ENCODE measurements at regions not wholly inside any gene's neighbourhood (a gene's known extent, or its start where the extent isn't known, plus 50 kb on each side); places are given as distances from the start of the nearest gene placed in this dataset.
A peak's percentile ranks its signal among the peaks of the same experiment; 100 is the strongest.
"Not testable (repeated sequence)": the region's sequence is repeated elsewhere in the genome, so short reads cannot be mapped to it uniquely, and the experiment has no call there.

DNA sequence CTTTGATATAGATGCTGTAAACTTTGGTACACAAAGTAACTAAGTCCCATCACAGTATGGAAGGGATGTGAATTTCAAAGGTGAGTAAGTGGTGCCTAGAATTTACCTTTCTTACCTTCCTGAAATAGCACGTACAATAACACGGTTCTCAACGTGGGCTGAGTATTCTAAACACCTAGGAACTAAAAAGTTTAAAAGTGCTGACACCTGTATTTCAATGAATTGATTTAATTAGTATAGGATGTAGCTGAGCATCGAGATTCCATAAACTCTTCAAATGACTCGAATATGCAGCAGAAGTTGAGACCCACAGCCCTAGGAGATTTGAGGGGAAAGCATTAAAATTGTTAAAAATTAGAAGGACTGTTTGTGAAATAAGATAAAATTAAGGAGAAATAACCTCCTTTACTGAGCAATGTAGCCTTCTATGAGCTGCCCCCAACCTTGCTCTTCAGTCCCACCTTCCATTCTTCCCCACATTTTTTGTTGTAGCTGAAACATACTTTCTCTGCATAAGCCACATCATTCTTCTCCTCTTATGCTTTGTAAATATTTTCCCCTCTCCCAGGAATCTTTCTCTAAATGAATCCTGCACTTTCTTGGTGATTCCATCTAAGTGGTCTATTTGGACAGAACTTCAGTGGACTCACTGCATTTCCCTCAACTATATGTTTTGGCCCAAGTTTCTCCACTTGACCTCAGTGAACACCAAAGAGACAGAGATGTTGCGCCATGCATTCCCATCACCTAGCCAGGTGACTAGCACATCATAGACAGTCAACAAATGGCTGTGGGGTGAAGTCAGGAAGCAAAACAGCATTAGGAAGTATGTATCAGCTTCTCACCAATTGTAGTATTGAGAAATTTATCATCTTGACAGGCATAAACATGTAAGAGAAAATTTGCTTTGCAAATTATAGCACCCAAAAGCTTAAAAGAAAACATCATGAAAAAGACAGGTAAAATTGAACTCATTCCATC is 156.5 kb upstream of the TAS2R1 start:
- H3K27ac Mint-ChIP-seq = no peak overlapping the region
- H3K4me3 Mint-ChIP-seq = no peak overlapping the region
- H3K36me3 Mint-ChIP-seq = no peaks in the 10 kb centered on the region
- H3K27me3 Mint-ChIP-seq = no peaks in the 10 kb centered on the region
- H3K4me1 Mint-ChIP-seq = no peaks in the 10 kb centered on the region
- peaks cover under 1 to 4% (median 2%) of the 10 kb centered on the region in 3 donors for H3K9me3 Mint-ChIP-seq

DNA sequence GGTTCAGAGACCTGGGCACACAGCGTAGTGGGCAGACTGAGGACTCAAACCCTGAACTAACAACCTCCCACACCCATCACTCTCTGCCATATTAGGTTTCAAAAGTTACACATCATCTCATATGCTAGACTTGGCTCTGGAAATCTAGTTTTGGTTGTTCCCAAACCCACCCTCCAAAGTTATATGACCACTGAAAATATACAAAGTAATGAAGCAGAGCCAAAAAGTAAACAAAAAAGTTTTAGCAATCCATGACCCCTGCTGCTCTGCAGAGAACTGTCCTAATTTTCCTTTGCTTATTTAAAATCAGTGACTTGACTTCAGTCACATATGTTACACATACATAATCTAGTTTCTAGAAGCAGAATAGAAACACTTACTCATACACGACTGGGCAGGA is 155.6 kb upstream of the TAS2R1 start:
- Mint-ChIP-seq H3K27ac (no peak overlapping the region), H3K36me3 (no peaks in the 10 kb centered on the region), H3K9me3 (peaks cover 4 to 7% (median 4%) of the 10 kb centered on the region in 3 donors), H3K27me3 (no peaks in the 10 kb centered on the region), H3K4me1 (no peaks in the 10 kb centered on the region), H3K4me3 (no peak overlapping the region)

DNA sequence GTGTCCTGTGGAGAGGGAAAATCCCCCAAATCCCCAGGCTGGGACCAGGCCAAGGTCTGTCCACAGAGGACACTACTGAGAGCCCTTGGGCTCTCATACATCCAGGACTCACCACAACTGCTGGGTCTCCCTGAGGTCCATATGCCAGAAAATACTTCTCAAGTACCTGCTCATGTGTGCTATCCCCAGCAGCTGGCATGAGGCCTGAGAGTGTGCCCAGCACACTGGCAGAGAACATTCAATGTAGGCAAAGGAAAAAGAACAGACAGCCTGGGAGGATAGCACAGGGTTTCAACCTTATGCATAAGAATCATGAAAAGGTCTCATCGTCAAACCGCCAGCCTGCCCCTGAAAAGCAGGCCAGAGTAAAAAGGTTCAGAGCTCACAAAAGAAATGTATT is 154.1 kb upstream of the TAS2R1 start:
- no peak overlapping the region for H3K4me3 Mint-ChIP-seq
- no peaks in the 10 kb centered on the region for H3K27me3 Mint-ChIP-seq
- H3K36me3 Mint-ChIP-seq = no peaks in the 10 kb centered on the region
- no peaks in the 10 kb centered on the region for H3K4me1 Mint-ChIP-seq
- peaks cover 2 to 13% (median 4%) of the 10 kb centered on the region in 3 donors for H3K9me3 Mint-ChIP-seq
- H3K27ac Mint-ChIP-seq = no peak overlapping the region

DNA sequence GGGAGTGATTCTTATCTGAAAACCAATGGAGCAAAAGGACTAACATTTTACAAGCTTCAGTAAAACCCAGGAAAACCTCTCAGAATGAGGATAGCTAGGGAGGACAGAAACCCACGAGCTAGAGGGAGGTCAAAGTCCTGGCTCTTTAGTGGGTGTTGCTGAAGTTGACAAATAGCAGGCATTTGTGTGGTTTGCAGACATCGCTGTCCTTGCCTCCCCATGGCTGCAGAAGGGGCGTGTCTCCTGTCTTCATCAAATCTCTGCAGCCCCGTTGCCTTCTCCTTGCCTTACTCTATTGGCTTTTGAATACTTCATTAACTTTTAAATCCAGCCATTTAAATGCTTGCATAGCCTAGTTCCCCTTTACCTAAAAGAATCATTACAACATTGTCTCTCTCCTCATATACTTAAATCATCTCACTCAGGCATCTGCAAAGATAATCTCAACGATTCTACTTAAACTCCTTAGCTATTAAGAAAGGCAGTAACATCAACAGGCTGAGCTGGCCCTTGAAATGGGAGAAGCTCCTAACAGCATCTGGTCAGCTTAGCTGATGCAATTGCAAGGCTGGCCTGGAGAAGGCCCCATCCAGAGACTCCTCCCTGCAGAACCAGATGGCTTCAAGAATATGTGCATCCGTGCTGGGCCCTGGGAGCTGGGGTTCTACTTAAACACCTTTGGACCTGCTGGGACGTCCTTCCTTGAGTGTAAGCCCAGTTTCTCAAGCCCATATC is 152.8 kb upstream of the TAS2R1 start:
- no peaks in the 10 kb centered on the region for H3K36me3 Mint-ChIP-seq
- peak overlapping the region in 1 of 4 donors; percentile 59 for H3K4me3 Mint-ChIP-seq
- peaks cover 4 to 13% (median 4%) of the 10 kb centered on the region in 3 donors for H3K9me3 Mint-ChIP-seq
- no peak overlapping the region for H3K27ac Mint-ChIP-seq
- no peaks in the 10 kb centered on the region for H3K27me3 Mint-ChIP-seq
- no peaks in the 10 kb centered on the region for H3K4me1 Mint-ChIP-seq

DNA sequence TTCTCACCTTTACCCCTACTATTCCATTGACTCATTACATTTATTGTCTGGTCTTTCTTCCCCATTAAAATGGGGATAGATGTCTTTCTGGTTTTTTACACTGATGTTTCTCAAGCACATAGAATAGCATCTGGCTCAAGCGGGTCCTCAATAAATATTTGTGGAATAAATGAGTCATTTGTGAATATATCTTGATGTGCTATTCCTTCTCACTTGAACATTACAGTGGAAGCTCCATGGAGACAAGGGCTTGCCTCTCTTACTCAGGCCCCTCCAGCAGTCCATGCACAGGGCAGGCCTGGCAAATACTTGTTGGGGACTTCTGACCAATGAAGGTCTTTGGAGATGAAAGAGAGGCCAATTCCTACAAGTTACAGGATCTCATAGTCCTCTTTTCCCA is 151.7 kb upstream of the TAS2R1 start:
- Mint-ChIP-seq H3K4me1 (no peaks in the 10 kb centered on the region), H3K27ac (no peak overlapping the region), H3K4me3 (no peak overlapping the region), H3K27me3 (no peaks in the 10 kb centered on the region), H3K9me3 (peaks cover 5 to 17% (median 6%) of the 10 kb centered on the region in 3 donors), H3K36me3 (no peaks in the 10 kb centered on the region)

DNA sequence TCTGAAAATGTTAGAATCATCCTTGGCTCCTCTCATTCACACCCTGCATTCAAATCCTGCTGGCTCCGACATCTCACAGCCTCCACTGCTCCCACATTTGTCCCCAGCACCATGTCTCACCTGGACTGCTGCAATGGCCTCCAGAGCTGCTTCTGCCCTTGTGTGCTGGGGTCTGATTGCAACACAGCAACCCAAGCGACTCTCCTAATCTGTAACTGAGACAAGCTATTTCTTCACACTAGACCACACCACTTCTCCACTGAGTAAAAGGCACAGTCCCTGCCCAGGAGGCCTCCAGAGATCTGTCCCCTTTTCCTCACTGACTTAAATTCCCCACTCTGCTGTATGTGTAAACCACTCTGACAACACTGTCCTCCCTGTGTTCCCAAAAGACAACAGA is 151.1 kb upstream of the TAS2R1 start:
- no peak overlapping the region for H3K4me3 Mint-ChIP-seq
- peaks cover 5 to 17% (median 6%) of the 10 kb centered on the region in 3 donors for H3K9me3 Mint-ChIP-seq
- no peaks in the 10 kb centered on the region for H3K27me3 Mint-ChIP-seq
- H3K4me1 Mint-ChIP-seq = no peaks in the 10 kb centered on the region
- H3K27ac Mint-ChIP-seq = no peak overlapping the region
- no peaks in the 10 kb centered on the region for H3K36me3 Mint-ChIP-seq

DNA sequence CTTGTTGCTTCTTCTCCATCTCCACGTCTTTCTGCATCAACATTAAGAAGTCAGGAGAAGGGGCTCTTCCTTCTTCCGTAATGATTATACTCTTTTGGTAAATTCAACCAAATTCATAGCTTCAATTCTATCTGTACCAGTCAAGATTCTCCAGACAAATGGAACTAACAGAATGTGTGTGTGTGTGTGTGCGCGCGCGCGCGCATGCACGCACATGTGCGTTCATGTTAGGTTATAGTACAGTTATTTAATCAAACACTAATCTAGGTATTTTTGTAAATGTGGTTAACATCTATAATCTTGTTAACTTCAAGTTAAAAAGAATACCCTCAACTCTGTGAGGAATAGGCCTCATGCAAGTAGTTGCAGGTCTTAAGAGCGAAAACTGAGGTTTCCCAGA is 150.3 kb upstream of the TAS2R1 start:
- no peaks in the 10 kb centered on the region for H3K36me3 Mint-ChIP-seq

DNA sequence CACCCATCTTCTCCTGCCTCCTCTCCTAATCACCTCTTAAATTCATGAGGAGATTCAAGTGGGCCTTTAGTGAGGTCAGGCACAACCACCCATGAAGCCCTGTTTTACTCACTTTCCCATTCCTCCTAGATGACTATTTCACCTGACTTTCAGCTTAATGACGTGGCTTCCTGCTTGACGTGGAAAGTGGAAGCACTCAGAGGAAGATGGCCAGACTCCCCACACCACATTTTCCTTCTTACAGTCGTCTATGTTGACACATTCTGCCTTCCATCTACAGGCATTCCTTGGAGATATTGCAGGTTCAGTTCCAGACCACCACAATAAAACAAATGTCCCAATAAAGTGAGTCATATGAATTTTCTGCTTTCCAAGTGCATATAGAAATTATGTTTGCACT is 146.4 kb upstream of the TAS2R1 start:
- Mint-ChIP-seq H3K27me3 (no peaks in the 10 kb centered on the region), H3K4me3 (no peak overlapping the region), H3K36me3 (no peaks in the 10 kb centered on the region), H3K4me1 (no peaks in the 10 kb centered on the region), H3K27ac (peak overlapping the region in 1 of 3 donors; percentile 64), H3K9me3 (peaks cover 3 to 19% (median 7%) of the 10 kb centered on the region in 3 donors)

More for the DNA sequence above, 150.3 kb upstream of the TAS2R1 start:
- Mint-ChIP-seq H3K4me1 (no peaks in the 10 kb centered on the region), H3K27me3 (no peaks in the 10 kb centered on the region), H3K4me3 (no peak overlapping the region), H3K9me3 (peaks cover 5 to 17% (median 6%) of the 10 kb centered on the region in 3 donors), H3K27ac (no peak overlapping the region)

DNA sequence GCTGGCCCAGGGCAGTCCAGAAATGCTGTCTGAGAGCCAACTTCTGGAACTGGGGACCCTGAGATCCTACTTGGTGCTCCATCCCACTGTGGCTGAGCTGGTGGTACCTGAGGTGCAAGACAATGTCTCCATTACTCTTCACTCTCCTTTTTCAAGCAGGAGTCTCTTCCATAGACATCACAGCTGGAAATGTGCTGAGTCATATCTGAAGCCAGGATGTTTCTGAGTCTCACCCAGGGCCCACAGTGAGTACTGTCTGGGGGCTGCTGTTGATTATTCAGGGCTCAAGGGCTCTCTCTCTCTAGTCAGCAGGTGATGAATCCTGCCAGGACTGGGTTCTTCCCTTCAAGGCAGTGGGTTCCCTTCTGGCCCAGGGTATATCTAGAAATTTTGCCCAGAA is 145.2 kb upstream of the TAS2R1 start:
- Mint-ChIP-seq H3K27me3 (no peaks in the 10 kb centered on the region), H3K4me1 (no peaks in the 10 kb centered on the region), H3K27ac (no peak overlapping the region), H3K36me3 (no peaks in the 10 kb centered on the region), H3K4me3 (no peak overlapping the region), H3K9me3 (peaks cover 1 to 13% (median 7%) of the 10 kb centered on the region in 3 donors)

DNA sequence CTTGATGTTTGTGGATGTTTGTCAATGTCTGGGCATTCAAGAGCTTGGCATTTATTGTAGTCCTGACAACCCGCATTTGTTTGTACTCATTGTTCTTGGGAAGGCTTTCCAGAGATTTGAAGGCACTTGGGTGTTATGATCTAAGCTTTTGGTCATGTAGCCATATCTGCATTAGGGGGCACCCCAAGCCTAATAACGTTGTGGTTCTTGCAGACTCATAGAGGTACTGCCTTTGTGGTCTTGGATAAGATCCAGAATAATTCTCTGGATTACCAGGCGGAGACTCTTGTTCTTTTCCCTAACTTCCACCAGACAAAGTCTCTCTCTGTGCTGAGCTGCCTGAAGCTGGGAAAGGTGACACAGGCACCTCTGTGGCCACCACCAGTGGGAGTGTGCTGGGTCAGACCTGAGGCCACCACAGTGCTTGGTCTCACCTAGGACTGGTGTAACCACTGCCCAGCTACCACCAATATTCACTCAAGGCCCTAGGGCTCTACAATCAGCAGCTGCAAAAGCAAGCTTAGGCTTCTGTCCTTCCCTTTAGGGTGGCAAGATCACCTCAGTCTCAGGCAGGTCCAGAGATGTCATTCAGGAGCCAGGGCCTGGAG is 144.4 kb upstream of the TAS2R1 start:
- Mint-ChIP-seq H3K4me1 (no peaks in the 10 kb centered on the region), H3K36me3 (no peaks in the 10 kb centered on the region), H3K9me3 (peaks cover 1 to 10% (median 7%) of the 10 kb centered on the region in 3 donors), H3K4me3 (no peak overlapping the region), H3K27me3 (no peaks in the 10 kb centered on the region), H3K27ac (no peak overlapping the region)

DNA sequence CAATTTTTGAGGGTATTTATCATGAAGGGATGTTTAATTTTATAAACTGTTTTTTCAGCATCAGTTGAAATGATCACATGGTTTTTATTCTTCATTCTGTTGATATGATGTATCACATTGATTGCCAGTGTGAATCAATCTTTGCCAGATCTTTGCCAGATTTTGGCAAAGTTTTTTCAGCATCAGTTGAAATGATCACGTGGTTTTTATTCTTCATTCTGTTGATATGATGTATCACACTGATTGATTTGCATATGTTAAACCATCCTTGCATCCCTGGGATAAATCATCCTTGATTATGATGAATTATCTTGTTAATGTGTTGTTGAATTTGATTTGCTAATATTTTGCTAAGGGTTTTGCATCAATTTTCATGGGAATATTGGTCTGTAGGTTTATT is 140.9 kb upstream of the TAS2R1 start:
- Mint-ChIP-seq H3K9me3 (peaks cover 7 to 24% (median 8%) of the 10 kb centered on the region in 3 donors), H3K4me1 (no peaks in the 10 kb centered on the region), H3K36me3 (no peaks in the 10 kb centered on the region), H3K4me3 (no peak overlapping the region), H3K27me3 (no peaks in the 10 kb centered on the region), H3K27ac (no peak overlapping the region)

DNA sequence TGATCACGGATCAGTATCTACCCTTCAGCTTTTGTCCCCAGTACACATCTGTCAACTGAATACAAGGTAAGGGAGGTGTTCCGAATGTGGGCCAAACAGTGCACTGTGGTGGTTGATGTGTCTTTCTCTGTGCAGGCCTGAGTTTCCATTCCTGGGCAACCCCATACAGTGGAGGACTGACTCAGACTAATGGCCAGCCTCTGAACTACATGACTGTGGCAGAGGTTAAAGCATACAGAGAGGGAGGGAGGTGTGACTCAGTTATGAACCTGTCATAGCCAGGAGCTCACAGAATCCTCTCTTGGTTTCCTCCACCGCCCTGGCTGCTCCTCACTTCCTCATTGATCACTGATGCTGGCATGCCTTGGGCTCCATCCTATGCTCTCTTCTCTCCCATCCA is 136.4 kb upstream of the TAS2R1 start:
- H3K27ac Mint-ChIP-seq = no peak overlapping the region
- H3K4me3 Mint-ChIP-seq = no peak overlapping the region
- H3K36me3 Mint-ChIP-seq = no peaks in the 10 kb centered on the region
- no peaks in the 10 kb centered on the region for H3K27me3 Mint-ChIP-seq
- peaks cover 5 to 22% (median 9%) of the 10 kb centered on the region in 3 donors for H3K9me3 Mint-ChIP-seq
- no peaks in the 10 kb centered on the region for H3K4me1 Mint-ChIP-seq

DNA sequence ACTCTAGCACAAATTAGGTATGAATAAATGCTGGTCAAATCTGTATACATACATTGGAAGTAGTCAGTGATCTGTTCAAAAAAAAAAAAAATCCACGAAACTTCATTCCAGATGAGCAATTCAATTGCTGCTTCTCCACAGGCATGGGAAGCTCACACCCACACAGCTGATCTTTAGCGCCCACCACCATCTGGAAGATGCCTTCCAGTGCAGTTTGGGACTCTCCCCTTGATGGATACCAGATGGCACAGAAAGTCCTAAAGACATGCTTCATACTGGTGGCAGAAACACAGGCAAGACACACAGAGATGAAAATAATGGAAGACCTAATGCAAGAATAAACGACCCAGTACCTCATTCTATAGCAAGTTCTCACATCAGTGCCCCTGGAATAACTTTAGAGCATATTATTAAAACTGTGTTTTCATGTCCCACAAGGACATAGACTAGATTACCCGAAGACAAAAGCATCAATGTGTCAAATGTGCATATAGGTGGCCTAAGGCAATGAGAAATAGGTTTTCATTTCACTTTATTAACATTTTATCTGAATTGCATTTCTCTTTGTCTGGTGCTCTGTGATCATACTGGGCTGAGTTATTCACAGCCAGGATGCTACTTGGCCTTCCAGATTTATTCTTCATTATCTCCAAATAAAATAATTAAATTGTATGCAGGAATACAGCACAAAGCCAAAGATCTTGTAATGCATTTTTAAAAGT is 135.4 kb upstream of the TAS2R1 start:
- peaks cover 5 to 22% (median 9%) of the 10 kb centered on the region in 3 donors for H3K9me3 Mint-ChIP-seq
- H3K27ac Mint-ChIP-seq = no peak overlapping the region
- no peak overlapping the region for H3K4me3 Mint-ChIP-seq
- no peaks in the 10 kb centered on the region for H3K4me1 Mint-ChIP-seq
- H3K27me3 Mint-ChIP-seq = no peaks in the 10 kb centered on the region
- no peaks in the 10 kb centered on the region for H3K36me3 Mint-ChIP-seq

DNA sequence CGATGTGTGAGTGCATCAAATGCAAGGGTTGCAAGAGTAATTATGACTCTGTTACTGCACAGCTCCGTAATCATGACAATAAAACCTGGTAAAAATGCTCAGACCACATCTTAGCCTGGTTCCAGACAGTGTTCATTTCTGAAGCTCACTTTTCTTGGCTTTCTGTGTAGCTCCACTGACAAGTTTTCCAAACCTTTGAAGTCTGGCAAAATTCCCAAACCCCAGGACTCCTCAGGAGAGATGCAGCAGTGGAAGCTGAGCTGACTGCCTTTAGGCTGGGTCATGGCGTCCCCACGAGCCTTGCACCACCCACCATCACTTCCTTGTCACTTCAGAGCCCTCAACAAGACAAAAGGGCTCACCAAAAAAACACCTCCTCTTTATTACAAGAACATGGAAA is 131.6 kb upstream of the TAS2R1 start:
- peaks cover 0 to 5% (median 2%) of the 10 kb centered on the region in 3 donors for H3K9me3 Mint-ChIP-seq
- H3K4me3 Mint-ChIP-seq = no peak overlapping the region
- H3K36me3 Mint-ChIP-seq = no peaks in the 10 kb centered on the region
- no peaks in the 10 kb centered on the region for H3K27me3 Mint-ChIP-seq
- H3K4me1 Mint-ChIP-seq = no peaks in the 10 kb centered on the region
- H3K27ac Mint-ChIP-seq = peak overlapping the region in 1 of 3 donors; percentile 19

DNA sequence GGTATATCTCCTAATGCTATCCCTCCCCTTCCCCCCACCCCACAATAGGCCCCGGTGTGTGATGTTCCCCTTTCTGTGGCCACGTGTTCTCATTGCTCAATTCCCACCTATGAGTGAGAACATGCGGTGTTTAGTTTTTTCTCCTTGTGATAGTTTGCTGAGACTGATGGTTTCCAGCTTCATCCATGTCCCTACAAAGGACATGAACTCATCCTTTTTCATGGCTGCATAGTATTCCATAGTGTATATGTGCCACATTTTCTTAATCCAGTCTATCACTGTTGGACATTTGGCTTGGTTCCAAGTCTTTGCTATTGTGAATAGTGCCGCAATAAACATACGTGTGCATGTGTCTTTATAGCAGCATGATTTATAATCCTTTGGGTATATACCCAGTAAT is 122.5 kb upstream of the TAS2R1 start:
- not testable (repeated sequence) for H3K27ac Mint-ChIP-seq, H3K36me3 Mint-ChIP-seq, H3K4me3 Mint-ChIP-seq

More for the DNA sequence above, 122.5 kb upstream of the TAS2R1 start:
- not testable (repeated sequence) for H3K9me3 Mint-ChIP-seq, H3K27me3 Mint-ChIP-seq, H3K4me1 Mint-ChIP-seq

All from IgD-negative memory B cell (primary cell).